K562 (cell line): ENCODE measurements at regions not wholly inside any gene's neighbourhood (a gene's known extent, or its start where the extent isn't known, plus 50 kb on each side); places are given as distances from the start of the nearest gene placed in this dataset.

ENCODE experiments used
- FOS ChIP-seq: IDR thresholded peaks from 3 replicates; pipeline ENCODE4 v1.6.1; 2011; ENCODE audit not compliant: insufficient read length; ENCODE audit errors: extremely low read depth
- JUND ChIP-seq, 2 experiments: IDR thresholded peaks; 2 replicates in 1 of 2; 3 replicates in 1 of 2; pipeline ENCODE4 v1.6.1; 2011; ENCODE audit warnings: borderline replicate concordance in 2 of 2, low read depth in 2 of 2, low read length in 2 of 2, improper control_type of control experiment in 1 of 2, missing biosample characterization in 1 of 2, missing genetic modification characterization in 1 of 2, missing genetic modification reagents in 1 of 2
- MAFF ChIP-seq: IDR thresholded peaks from 2 replicates; pipeline ENCODE4 v1.6.1; 2012; ENCODE audit warnings: low read length, improper control_type of control experiment
- RCOR1 ChIP-seq, 2 experiments: IDR thresholded peaks; 2 replicates each; pipeline ENCODE4 v1.6.1; 2012; ENCODE audit warnings: low read depth in 2 of 2, low read length in 2 of 2, borderline replicate concordance in 1 of 2, improper control_type of control experiment in 1 of 2
- SETDB1 ChIP-seq: IDR thresholded peaks from one replicate; pipeline ENCODE4 v1.6.1; 2012; ENCODE audit warnings: low read length, control low read depth, inconsistent platforms
- TF ChIP-seq, protein P1 (sequence below): fragments of 250-450 bp; sonication (Bioruptor Pico); IDR thresholded peaks from 2 replicates; pipeline ENCODE4 v1.4.0; 2020
- TF ChIP-seq, protein P2 (sequence below): fragments of 450-650 bp; IDR thresholded peaks from 2 replicates; pipeline ENCODE4 v1.6.1; 2016; ENCODE audit warnings: low read depth
- TF ChIP-seq, protein P3 (sequence below): IDR thresholded peaks from 2 replicates; pipeline ENCODE4 v1.6.1; 2012; ENCODE audit warnings: low read depth, low read length, improper control_type of control experiment, borderline replicate concordance

DNA sequence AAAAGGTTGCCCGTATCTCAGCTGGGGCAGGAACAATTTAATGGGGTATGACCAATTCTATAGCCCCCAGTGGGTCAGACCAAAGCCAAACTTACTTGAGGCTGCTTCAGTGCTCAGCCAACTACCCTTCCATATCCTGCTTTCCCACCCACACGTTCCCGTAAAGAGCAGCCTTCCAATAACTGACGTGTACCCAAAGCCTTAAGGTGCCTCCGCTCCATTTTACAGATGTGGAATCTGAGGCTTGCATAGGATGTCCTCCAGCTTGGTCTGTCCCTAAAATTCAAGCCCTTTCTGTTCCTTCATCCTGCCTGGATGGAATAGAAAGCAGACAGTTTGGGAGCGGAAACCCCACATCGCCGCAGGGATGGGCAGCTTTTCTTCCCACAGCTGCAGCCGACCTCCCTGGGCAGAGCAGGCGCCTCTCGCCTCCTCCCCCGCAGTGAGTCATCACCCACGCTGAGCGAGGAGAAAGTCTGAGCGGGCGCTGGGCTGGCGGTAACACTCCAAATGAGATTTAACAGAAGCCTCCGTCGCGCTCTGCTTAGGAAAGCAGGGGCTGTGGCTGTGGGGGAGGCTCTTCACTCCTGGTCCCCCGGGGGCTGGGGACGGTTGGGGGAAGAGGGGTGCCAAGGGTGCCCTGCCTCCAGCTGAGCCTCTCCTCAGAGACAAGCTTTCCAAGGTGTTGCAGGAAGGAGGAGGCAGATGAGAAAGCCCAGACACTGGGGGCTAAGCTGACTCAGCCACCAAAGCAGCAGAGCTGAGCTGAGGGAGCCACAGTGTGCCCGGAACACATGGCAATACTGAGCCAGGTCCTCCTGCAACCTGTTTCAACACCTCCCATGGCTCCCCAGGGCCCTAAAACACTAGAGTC is 57.8 kb upstream of the HRH1 start (continued):
- TF ChIP-seq, protein P1, sequence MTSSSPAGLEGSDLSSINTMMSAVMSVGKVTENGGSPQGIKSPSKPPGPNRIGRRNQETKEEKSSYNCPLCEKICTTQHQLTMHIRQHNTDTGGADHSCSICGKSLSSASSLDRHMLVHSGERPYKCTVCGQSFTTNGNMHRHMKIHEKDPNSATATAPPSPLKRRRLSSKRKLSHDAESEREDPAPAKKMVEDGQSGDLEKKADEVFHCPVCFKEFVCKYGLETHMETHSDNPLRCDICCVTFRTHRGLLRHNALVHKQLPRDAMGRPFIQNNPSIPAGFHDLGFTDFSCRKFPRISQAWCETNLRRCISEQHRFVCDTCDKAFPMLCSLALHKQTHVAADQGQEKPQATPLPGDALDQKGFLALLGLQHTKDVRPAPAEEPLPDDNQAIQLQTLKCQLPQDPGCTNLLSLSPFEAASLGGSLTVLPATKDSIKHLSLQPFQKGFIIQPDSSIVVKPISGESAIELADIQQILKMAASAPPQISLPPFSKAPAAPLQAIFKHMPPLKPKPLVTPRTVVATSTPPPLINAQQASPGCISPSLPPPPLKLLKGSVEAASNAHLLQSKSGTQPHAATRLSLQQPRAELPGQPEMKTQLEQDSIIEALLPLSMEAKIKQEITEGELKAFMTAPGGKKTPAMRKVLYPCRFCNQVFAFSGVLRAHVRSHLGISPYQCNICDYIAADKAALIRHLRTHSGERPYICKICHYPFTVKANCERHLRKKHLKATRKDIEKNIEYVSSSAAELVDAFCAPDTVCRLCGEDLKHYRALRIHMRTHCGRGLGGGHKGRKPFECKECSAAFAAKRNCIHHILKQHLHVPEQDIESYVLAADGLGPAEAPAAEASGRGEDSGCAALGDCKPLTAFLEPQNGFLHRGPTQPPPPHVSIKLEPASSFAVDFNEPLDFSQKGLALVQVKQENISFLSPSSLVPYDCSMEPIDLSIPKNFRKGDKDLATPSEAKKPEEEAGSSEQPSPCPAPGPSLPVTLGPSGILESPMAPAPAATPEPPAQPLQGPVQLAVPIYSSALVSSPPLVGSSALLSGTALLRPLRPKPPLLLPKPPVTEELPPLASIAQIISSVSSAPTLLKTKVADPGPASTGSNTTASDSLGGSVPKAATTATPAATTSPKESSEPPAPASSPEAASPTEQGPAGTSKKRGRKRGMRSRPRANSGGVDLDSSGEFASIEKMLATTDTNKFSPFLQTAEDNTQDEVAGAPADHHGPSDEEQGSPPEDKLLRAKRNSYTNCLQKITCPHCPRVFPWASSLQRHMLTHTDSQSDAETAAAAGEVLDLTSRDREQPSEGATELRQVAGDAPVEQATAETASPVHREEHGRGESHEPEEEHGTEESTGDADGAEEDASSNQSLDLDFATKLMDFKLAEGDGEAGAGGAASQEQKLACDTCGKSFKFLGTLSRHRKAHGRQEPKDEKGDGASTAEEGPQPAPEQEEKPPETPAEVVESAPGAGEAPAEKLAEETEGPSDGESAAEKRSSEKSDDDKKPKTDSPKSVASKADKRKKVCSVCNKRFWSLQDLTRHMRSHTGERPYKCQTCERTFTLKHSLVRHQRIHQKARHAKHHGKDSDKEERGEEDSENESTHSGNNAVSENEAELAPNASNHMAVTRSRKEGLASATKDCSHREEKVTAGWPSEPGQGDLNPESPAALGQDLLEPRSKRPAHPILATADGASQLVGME (CRISPR knock-in tag): no peak
- TF ChIP-seq FOS: peak; percentile 45
- TF ChIP-seq MAFF: no peak
- TF ChIP-seq, protein P2, sequence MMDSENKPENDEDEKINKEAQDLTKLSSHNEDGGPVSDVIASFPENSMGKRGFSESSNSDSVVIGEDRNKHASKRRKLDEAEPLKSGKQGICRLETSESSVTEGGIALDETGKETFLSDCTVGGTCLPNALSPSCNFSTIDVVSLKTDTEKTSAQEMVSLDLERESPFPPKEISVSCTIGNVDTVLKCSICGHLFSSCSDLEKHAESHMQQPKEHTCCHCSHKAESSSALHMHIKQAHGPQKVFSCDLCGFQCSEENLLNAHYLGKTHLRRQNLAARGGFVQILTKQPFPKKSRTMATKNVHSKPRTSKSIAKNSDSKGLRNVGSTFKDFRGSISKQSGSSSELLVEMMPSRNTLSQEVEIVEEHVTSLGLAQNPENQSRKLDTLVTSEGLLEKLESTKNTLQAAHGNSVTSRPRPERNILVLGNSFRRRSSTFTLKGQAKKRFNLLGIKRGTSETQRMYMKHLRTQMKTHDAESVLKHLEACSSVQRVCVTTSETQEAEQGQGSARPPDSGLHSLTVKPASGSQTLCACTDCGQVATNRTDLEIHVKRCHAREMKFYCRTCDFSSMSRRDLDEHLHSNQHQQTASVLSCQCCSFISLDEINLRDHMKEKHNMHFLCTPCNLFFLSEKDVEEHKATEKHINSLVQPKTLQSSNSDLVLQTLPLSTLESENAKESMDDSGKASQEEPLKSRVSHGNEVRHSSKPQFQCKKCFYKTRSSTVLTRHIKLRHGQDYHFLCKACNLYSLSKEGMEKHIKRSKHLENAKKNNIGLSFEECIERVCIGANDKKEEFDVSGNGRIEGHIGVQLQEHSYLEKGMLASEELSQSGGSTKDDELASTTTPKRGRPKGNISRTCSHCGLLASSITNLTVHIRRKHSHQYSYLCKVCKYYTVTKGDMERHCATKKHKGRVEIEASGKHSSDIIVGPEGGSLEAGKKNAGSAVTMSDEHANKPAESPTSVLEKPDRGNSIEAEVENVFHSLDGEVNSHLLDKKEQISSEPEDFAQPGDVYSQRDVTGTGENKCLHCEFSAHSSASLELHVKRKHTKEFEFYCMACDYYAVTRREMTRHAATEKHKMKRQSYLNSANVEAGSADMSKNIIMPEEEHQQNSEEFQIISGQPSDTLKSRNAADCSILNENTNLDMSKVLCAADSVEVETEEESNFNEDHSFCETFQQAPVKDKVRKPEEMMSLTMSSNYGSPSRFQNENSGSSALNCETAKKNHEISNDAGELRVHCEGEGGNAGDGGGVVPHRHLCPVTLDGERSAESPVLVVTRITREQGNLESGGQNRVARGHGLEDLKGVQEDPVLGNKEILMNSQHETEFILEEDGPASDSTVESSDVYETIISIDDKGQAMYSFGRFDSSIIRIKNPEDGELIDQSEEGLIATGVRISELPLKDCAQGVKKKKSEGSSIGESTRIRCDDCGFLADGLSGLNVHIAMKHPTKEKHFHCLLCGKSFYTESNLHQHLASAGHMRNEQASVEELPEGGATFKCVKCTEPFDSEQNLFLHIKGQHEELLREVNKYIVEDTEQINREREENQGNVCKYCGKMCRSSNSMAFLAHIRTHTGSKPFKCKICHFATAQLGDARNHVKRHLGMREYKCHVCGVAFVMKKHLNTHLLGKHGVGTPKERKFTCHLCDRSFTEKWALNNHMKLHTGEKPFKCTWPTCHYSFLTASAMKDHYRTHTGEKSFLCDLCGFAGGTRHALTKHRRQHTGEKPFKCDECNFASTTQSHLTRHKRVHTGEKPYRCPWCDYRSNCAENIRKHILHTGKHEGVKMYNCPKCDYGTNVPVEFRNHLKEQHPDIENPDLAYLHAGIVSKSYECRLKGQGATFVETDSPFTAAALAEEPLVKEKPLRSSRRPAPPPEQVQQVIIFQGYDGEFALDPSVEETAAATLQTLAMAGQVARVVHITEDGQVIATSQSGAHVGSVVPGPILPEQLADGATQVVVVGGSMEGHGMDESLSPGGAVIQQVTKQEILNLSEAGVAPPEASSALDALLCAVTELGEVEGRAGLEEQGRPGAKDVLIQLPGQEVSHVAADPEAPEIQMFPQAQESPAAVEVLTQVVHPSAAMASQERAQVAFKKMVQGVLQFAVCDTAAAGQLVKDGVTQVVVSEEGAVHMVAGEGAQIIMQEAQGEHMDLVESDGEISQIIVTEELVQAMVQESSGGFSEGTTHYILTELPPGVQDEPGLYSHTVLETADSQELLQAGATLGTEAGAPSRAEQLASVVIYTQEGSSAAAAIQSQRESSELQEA: no peak
- TF ChIP-seq, protein P3, sequence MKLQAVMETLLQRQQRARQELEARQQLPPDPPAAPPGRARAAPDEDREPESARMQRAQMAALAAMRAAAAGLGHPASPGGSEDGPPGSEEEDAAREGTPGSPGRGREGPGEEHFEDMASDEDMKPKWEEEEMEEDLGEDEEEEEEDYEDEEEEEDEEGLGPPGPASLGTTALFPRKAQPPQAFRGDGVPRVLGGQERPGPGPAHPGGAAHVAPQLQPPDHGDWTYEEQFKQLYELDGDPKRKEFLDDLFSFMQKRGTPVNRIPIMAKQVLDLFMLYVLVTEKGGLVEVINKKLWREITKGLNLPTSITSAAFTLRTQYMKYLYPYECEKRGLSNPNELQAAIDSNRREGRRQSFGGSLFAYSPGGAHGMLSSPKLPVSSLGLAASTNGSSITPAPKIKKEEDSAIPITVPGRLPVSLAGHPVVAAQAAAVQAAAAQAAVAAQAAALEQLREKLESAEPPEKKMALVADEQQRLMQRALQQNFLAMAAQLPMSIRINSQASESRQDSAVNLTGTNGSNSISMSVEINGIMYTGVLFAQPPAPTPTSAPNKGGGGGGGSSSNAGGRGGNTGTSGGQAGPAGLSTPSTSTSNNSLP: no peak
- peak in 1 of 2 experiments; percentile 12; a peak in 1 of 4 replicates for TF ChIP-seq RCOR1 (IDR thresholded peaks at IDR 0.05; ENCODE audit: borderline replicate concordance in 1 of 2, low read depth in 2 of 2, low read length in 2 of 2)
- peak; percentile 97 for TF ChIP-seq JUND (IDR thresholded peaks at IDR 0.05; ENCODE audit: borderline replicate concordance, low read depth, low read length)
- TF ChIP-seq JUND (tag; IDR thresholded peaks at IDR 0.05; ENCODE audit: borderline replicate concordance, low read depth, low read length): peak; percentile 94; the same call in 2 of the 3 replicates
- no peak for TF ChIP-seq SETDB1
